Ascending aorta (tissue), 2 donors: ENCODE measurements at regions not wholly inside any gene's neighbourhood (a gene's known extent, or its start where the extent isn't known, plus 50 kb on each side); places are given as distances from the start of the nearest gene placed in this dataset.

Source experiments
- DNase-seq, 2 donors: peaks; one replicate each; pipeline ENCODE4 v3.0.0-alpha.2; 2019; ENCODE audit warnings: low spot score in 2 of 2
- H3K27ac ChIP-seq, 2 donors: fragments of 200-600 bp; sonication (generic); one replicate each; pipeline ENCODE4 v1.5.1; 2016 to 2017; ENCODE audit warnings: mild to moderate bottlenecking in 1 of 2
- H3K27me3 ChIP-seq: fragments of 200-600 bp; sonication (generic); one replicate; pipeline ENCODE4 v1.5.1; 2017
- H3K36me3 ChIP-seq, 2 donors: fragments of 200-600 bp; sonication (generic); one replicate each; pipeline ENCODE4 v1.5.1; 2016
- H3K4me1 ChIP-seq, 2 donors: fragments of 200-600 bp; sonication (generic); one replicate each; pipeline ENCODE4 v1.5.1; 2016 to 2017; ENCODE audit warnings: mild to moderate bottlenecking in 1 of 2
- H3K4me3 ChIP-seq, 2 donors: fragments of 200-600 bp; sonication (generic); one replicate each; pipeline ENCODE4 v1.5.1; 2016 to 2017; ENCODE audit warnings: mild to moderate bottlenecking in 1 of 2
- H3K9me3 ChIP-seq, 2 donors: fragments of 200-600 bp; sonication (generic); one replicate each; pipeline ENCODE4 v1.5.1; 2016
- intact Hi-C: fragments of 100-400 bp; cut with DNase I; formaldehyde crosslinking; loops from one replicate; pipeline ENCODE4 v1.15.1; 2023
- TF ChIP-seq, protein P1 (sequence below), 3 experiments: fragments of 200-600 bp in 2 of 3; fragments of 450-650 bp in 1 of 3; sonication (generic) in 2 of 3; IDR thresholded peaks; one replicate each; pipeline ENCODE4 v1.5.1; 2016 to 2019; ENCODE audit warnings: antibody characterized with exemption in 3 of 3, mild to moderate bottlenecking in 1 of 3, moderate library complexity in 1 of 3

DNA sequence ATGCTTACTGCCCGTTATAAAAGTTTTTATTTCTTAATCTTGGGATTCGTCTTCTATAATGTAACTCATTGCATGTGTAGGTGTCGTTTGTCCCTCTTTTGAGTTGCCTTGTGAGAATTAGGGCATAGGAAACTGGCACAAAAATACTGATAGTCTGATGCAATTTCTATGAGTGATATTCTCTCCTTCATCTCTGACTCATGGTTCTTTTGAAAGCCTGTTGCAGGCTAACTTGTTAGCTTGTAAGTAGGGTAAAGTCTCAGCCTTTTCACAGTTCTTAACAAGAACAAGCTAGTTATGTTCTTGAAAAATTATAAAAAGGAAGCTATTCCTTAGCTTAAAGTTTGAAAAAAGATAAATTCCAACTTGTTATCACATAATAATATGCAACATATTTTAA is 1085.4 kb upstream of the NRXN1 start:
- Histone ChIP-seq H3K9me3 (no peaks in the 10 kb centered on the region), H3K36me3 (no peaks in the 10 kb centered on the region), H3K27me3 (no peaks in the 10 kb centered on the region), H3K4me3 (no peak overlapping the region), H3K4me1 (peaks cover 0 to 5% of the 10 kb centered on the region in 2 donors), H3K27ac (no peak overlapping the region)
- TF ChIP-seq, protein P1, sequence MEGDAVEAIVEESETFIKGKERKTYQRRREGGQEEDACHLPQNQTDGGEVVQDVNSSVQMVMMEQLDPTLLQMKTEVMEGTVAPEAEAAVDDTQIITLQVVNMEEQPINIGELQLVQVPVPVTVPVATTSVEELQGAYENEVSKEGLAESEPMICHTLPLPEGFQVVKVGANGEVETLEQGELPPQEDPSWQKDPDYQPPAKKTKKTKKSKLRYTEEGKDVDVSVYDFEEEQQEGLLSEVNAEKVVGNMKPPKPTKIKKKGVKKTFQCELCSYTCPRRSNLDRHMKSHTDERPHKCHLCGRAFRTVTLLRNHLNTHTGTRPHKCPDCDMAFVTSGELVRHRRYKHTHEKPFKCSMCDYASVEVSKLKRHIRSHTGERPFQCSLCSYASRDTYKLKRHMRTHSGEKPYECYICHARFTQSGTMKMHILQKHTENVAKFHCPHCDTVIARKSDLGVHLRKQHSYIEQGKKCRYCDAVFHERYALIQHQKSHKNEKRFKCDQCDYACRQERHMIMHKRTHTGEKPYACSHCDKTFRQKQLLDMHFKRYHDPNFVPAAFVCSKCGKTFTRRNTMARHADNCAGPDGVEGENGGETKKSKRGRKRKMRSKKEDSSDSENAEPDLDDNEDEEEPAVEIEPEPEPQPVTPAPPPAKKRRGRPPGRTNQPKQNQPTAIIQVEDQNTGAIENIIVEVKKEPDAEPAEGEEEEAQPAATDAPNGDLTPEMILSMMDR (IDR thresholded peaks at IDR 0.05): no peak
- intact Hi-C loops: no loop called here
- no peak for DNase-seq

DNA sequence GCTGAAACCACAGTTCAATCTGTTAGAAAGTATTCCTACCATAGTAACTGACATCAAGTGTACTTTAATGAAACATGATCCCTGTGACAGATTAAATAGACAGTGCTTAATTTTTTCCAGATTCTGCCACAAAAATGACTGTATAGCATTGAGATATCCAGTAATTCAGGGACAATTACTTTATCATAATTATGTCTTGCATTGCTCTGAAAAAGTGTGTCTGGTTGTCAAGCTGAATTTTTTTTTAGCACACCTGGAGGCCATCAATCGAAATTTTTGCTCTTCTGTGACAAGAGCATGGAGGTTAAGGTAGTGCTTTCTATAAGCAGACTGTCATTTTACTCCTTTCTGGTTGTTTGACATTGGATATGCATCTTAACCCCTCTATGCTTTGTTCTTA is 1083.8 kb upstream of the NRXN1 start:
- no peak for DNase-seq
- intact Hi-C loops: no loop called here
- H3K36me3 ChIP-seq: no peaks in the 10 kb centered on the region
- no peak overlapping the region for H3K4me3 ChIP-seq
- H3K27me3 ChIP-seq: no peaks in the 10 kb centered on the region
- TF ChIP-seq, protein P1 (IDR thresholded peaks at IDR 0.05): no peak
- H3K27ac ChIP-seq: no peak overlapping the region
- H3K9me3 ChIP-seq: no peaks in the 10 kb centered on the region
- peaks cover 0 to 5% of the 10 kb centered on the region in 2 donors for H3K4me1 ChIP-seq

DNA sequence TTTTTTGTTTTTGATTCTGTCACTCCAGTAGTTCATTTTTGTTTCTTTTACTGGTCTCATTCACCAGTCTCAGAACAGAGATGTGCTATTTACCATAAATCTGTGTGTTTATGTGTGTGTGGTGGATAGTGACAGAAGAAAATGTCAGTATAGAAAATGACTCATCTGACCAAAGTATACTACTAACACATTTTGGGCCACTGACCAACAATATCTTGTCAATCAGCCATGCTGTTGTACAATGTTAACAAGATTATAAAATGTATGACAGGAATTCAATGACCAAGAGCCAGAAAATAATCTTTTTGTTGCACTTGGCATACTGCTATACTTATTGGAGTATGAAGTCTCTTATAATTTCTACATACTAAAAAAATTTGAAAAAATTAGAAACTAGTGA is 1081.4 kb upstream of the NRXN1 start:
- Histone ChIP-seq H3K9me3 (no peaks in the 10 kb centered on the region), H3K36me3 (no peaks in the 10 kb centered on the region), H3K4me3 (no peak overlapping the region), H3K27ac (no peak overlapping the region), H3K4me1 (peaks cover 0 to 5% of the 10 kb centered on the region in 2 donors), H3K27me3 (no peaks in the 10 kb centered on the region)
- DNase-seq: no peak
- intact Hi-C loops: no loop called here
- TF ChIP-seq, protein P1 (IDR thresholded peaks at IDR 0.05): no peak

DNA sequence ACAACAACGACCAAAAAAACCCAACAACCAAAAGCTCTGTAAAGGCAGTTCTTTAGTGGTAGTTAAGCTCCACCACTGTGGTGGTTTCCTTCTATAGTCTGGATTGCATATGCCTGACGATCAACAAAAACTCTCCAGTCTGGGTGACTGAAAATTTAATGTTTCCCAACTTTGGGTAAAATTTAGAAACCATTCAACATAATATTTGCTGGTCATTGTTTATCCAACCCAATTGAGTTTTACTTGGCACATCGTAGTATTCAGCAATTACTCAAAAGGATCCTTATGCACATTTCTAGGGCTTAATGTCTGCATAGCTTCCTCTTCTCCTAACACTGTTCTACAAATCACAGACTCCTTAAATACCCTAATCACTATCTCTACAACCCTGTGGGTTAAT is 1080.2 kb upstream of the NRXN1 start:
- Histone ChIP-seq H3K9me3 (no peaks in the 10 kb centered on the region), H3K36me3 (no peaks in the 10 kb centered on the region), H3K4me3 (no peak overlapping the region), H3K4me1 (peaks cover 0 to 5% of the 10 kb centered on the region in 2 donors), H3K27me3 (no peaks in the 10 kb centered on the region), H3K27ac (no peak overlapping the region)
- no peak for DNase-seq
- intact Hi-C loops: no loop called here
- TF ChIP-seq, protein P1 (IDR thresholded peaks at IDR 0.05): no peak

DNA sequence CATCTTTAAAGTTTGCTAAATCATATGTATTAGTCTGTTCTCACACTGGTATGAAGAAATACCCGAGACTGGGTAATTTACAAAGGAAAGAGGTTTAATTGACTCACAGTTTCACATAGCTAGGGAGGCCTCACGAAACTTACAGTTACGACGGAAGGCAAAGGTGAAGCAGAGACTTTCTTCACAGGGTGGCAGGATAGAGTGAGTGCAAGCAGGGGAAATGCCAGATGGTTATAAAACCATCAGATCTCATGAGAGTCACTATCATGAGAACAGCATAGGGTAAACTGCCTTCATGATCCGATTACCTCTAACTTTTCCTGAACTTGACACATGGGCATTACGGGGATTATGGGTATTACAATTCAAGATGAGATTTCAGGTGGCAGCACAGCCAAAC is 1075.2 kb upstream of the NRXN1 start:
- Histone ChIP-seq H3K4me1 (no peaks in the 10 kb centered on the region), H3K4me3 (no peak overlapping the region), H3K9me3 (no peaks in the 10 kb centered on the region), H3K27me3 (no peaks in the 10 kb centered on the region), H3K36me3 (no peaks in the 10 kb centered on the region), H3K27ac (no peak overlapping the region)
- intact Hi-C loops: no loop called here
- TF ChIP-seq, protein P1 (IDR thresholded peaks at IDR 0.05): no peak
- DNase-seq: no peak

DNA sequence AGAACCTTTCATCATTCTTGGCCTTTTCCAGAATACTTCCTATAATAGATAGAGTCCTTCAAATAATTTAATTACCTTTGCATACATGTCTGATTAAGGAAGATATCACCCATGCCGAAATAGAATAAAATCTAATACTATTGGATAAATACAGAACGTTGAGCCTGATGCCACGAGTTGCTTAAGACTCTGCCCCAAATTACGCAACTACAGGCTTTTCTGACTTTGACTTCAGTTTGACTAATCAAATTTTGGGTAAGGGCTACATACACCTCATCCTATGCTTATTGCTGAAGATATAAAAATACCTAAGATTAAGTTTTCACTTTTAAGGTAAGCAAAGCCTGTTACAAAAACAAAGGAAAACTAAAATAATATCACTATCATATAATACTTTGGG is 1065.1 kb upstream of the NRXN1 start:
- no peaks in the 10 kb centered on the region for H3K9me3 ChIP-seq
- no peak overlapping the region for H3K4me3 ChIP-seq
- no peak overlapping the region for H3K27ac ChIP-seq
- no peaks in the 10 kb centered on the region for H3K27me3 ChIP-seq
- no peaks in the 10 kb centered on the region for H3K4me1 ChIP-seq
- intact Hi-C loops: no loop called here
- DNase-seq: no peak
- TF ChIP-seq, protein P1 (IDR thresholded peaks at IDR 0.05): no peak
- no peaks in the 10 kb centered on the region for H3K36me3 ChIP-seq
